HG03159 (cell line): ENCODE measurements at regions not wholly inside any gene's neighbourhood (a gene's known extent, or its start where the extent isn't known, plus 50 kb on each side); places are given as distances from the start of the nearest gene placed in this dataset.
"Not testable (repeated sequence)": the region's sequence is repeated elsewhere in the genome, so short reads cannot be mapped to it uniquely, and the experiment has no call there.

Experiments used
- ATAC-seq: cut with Tn5 transposase; IDR thresholded peaks from one replicate; pipeline ENCODE4 v1.9.1; 2021; ENCODE audit warnings: mild to moderate bottlenecking, moderate library complexity; ENCODE audit not compliant: unreplicated experiment

DNA sequence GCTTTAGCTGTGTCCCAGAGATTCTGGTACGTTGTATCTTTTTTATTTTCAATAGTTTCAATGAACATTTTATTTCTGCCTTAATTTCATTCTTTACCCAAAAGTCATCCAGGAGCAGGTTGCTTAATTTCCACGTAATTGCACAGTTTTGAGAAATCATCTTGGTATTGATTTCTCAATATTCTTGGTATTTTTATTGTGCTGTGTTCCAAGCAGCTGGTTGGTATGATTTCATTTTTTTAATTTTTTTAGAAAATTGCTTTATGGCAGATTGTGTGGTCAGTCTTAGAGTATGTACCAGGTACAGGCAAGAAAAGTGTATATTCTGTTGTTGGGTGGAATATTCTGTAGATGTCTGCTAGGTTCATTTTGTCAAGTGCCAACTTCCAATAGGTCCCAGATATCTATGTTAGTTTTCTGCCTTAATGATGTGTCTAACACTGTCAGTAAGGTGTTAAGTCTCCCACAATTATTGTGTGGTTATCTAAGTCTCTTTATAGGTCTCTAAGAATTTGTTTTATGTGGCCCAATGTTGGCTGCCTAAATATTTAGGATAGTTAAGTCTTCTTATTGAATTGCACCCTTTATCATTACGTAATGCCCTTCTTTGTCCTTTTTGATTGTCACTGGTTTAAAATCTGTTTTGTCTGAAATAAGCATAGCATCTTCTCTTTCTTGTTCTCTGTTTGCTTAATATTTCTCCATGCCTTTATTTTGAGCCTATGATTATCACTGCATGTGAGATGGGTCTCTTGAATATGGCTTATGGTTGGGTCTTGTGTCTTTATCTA is 366.9 kb upstream of the IRAK1BP1 start:
- ATAC-seq: no peak

DNA sequence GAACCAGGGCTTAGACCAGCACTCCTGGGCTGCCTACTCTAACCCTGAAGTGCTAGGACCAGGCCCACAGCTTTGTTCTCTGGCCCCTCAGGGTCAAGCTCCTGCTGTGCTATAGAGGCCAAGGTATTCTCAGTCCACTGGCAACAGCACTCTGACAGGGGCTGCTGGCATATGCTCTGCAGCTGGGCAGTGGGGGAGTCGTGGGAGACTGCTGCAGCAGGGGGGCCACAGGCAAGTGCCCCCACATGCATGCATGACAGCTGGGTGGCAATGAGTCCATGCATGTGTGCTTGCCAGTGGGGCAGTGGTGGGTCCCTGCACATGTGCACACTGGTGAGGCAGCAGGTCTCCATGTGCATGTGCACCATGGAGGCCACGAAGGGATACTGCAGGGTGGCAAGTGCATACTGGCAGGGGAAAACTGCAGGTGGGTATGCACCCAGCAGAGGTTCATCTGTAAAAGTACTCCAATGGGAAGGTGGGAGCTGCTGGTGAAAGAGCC is 364.9 kb upstream of the IRAK1BP1 start:
- no peak for ATAC-seq

DNA sequence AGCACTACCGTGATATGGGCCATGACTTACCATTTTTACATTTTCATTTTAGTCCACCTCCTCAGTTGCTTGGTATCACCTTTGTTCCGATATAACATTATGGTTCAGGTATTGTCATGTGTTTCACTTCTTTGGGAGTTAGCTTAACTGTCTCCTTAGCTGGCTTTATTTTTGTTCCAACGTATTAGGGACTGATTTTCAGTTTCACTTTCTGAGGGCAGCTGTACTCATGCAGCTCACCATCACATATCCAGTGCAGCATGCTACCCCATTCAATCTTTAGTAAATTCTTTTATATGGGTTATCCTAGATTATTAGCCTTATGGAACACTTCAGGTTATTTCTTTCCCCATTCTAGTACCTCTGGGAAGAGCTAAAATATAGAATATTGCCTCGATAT is 362.2 kb upstream of the IRAK1BP1 start:
- no peak for ATAC-seq

DNA sequence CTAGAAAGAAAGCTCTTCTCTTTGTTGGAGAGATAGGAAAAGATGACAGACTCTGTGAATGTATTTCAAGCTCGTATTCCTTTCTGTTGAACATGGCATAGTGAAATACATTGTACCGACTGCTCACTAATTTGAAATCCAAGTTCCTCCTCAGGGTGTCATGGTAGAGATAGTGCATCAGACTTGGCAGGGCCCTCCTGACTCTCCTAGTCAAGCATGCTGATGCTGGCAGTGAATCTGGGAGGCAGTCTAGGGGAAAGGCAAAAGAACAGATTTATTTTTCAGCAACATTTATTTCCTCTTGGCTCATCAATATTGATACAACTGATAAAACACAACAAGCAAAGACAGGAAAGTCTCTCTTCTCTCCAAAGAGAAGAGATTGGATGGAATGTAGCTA is 356.3 kb upstream of the IRAK1BP1 start:
- ATAC-seq: no peak

DNA sequence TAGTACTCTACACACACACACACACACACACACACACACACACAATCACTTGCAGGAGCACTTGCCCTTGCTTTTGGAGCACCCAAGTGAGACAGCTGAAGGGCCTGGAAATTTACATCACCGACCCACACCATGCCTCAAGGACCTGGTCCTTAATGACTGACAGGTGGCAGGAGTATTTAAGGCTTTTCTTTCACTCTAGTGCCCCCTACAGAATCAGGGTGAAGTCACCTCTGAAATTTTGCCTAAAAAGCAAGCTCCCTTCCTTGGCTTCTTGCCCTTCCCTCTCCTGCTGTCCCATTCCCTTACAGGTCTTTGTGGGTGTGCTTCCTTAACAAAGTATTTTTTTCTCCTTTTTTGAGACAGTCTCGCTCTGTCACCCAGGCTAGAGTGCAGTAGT is 353.5 kb upstream of the IRAK1BP1 start:
- no peak for ATAC-seq

DNA sequence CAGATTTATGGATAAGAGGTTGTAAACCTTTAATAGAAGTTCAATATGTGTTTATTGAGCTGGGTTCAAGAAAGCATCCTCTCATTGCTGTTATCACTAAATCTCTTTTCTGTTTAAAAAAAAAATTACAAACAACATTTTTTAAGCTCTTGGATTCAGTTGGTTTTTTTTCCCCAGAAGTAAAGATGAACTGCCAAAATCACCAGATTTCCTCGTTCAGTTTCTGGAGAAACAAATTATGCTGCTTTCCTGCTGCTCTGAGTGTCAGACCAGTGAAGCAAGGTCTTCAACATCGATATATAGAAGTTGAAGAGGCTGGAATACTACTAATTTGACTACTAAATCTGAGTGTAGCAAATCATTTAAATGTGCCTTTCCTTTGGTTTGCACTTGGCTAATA is 352.1 kb upstream of the IRAK1BP1 start:
- ATAC-seq: no peak

DNA sequence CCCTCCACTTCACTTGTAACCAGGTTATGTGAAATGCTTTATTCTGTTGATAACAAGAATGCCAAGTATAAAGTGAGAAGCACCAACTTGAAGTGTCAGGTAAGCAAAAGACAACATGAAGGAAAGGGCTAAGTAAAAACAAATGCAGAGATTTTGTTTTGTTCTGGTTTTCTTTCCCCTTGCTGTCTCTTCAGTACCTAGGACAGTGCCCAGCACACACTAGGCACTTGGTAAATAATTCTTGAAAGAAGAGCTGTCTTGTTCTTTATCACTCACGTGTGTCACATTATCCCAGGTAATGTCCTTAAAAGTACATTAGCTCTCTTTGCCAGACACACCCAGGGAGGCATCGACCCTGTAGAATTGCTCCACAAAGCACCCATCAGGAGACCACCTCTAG is 350.0 kb upstream of the IRAK1BP1 start:
- ATAC-seq: no peak

DNA sequence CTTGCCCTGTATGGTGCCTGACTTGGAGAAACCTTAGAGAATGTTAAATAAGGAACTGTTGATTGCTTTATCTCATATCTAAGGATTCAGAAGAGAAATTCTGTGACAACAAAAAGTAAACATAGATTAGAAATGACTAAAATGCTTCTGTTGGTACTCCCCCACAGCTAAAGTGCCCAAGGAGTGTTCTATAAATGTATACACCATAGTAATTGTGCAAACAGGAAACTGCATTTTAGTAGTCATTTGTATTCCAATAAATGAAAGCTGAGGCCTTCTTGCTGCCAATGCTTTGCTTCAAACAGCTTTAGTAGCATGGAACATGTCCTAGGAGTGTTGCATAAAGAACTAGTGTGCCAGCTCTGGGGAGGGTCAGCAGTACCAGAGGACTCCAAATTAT is 343.7 kb upstream of the IRAK1BP1 start:
- ATAC-seq: no peak

DNA sequence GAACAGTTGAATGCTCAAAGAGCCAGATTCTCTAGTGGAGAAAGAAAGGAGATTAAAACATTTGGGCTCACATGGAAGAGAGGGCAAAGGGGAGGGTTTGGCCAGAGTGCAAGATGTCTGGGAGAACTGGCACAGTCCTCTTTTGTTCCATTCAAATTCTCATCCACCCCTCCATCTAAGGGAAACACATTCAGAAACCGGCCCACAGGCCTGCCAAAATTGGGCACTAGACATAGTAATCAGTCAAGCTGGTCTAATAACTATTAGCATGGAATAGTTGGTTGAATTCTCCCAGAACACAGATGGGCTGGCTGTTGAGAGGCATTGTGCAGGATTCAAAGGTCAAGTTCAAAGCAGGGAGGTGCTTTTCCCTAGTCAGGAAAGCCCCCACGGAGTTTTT is 341.4 kb upstream of the IRAK1BP1 start:
- no peak for ATAC-seq

DNA sequence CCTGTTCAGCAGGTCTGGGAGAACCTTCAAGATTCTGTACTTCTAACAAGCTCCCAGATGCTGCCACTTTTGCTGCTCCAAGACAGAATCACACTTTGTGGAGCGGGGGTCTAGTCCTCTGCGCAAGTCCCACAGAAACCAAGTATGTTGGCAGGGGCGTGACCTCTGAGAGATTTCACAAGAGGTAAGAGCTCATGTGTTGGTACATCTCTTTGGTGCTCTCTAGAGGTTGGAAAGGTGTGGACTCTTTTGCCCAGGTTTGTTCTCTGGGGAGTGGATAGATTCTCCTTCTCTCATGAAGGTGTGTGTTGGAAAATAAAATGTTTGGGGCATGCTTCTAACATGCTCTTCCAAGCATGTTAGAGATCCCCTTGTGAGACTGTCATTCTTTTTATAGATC is 340.9 kb upstream of the IRAK1BP1 start:
- no peak for ATAC-seq

DNA sequence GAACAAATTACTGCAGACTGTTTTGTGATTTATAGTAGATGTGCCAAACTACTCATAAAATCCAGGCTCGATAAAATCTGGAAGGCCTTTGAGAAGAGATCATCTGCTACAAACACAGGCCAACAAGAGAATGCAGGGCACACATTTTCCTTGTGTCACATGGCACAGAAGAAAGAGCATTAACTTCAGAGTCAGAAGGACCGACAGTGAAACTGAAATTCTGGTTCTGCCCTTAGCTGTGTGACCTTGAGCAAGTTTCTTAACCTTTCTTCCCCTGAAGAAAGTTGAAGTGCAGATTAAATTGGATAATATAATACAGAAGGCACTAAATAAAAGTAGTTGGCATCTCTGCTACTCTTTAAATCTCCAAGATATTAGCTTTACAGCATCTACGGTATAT is 338.4 kb upstream of the IRAK1BP1 start:
- no peak for ATAC-seq

DNA sequence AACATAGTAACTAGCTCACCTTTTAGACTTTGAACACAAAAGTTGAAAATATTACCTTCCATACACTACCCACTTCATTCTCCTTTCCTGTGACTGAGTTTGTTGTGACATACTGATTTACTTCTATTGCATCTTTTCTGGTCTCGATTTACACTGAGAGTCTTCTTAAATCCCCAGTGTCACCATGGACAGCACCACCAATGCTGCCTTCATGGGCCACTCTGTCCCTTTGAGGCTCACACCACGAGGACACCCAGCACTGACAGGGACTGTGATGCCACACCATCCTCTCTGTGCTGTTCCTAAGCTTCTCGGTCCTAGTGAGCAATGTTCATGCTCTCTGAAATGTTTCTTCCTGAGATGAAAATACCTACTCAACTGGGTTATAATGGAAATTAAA is 337.1 kb upstream of the IRAK1BP1 start:
- ATAC-seq: no peak

DNA sequence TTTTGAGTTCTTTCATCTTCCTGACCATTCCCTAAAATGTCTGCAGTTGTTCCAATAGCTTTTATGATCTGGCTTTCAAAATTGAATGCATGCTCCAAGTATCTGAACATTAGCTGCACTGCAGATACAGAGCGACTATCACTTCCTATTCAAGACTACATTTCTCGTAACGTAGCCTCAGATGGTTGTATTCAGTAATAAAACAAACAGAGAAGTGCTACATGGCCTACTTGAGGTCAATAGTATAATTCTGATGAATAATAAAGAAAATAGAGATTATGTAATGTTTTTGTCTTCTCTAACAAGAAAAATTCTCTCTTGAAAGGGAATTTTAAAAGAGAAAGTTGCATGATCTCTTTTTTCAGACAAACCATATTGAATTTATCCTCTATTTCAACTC is 333.9 kb upstream of the IRAK1BP1 start:
- no peak for ATAC-seq

DNA sequence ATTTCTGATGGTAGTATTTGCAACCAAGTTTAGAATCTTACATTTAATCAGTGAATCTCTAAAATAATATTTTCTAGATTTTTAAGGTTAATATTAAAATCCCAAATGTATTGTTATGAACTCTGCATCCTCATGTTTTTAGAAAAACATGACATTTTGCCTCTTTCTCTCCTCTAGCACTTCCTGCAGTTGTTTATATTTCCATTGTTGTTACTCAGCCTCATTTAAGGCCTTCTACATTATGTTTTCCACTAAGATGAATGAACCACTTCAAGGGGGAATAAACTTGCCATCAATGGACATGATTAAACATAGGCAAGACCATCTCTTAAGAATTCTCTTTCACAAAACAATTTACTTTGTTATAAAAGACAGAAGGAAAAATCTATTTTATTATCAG is 333.5 kb upstream of the IRAK1BP1 start:
- no peak for ATAC-seq

DNA sequence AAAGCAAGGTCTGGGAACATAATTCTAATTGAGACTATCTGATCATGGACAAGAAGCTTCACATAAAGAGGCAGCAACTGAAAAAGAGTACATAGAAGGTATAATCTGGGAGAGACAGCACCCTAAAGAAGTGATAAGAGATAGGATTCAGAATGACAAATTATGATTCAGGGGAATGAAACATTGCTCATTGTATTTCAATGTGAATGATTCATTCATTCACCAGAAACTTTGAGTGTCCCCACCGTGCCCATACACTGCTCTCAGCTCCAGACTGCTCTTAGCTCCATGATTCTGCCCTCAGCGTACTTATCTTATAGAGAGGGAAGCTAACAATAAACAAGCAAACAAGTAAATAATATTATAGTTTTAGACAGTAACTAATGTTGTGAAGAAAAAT is 329.3 kb upstream of the IRAK1BP1 start:
- no peak for ATAC-seq

DNA sequence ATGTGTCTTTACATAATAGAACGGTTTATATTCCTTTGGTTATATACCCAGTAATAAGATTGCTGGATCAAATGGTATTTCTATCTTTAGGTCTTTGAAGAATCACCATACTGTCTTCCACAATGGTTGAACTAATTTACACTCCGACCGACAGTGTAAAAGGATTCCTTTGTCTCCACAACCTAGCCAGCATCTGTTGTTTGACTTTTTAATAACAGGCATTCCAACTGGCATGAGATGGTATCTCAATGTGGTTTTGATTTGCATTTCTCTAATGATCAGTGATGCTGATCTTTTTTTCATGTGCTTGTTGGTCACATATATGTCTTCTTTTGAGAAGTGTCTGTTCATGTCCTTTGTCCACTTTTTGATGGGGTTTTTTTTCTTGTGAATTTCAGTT is 319.7 kb upstream of the IRAK1BP1 start:
- not testable (repeated sequence) for ATAC-seq

DNA sequence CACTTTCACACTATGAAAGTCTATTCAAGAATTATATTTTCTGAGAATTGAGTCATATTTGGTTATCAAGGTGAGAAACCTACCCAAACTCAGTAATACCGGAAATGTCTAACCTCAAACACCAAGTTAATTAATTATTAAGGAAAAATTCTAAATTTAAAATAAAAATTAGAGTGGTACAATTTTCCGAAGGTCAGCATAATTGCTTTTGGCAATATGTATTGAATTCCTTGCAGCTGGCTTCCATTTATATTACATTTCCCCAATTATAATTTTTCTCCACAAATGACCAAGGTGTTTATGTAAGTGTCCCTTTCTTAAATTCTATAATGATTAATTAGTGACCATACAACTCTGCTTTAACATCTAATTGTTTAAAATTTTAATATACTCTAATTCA is 316.0 kb upstream of the IRAK1BP1 start:
- no peak for ATAC-seq

DNA sequence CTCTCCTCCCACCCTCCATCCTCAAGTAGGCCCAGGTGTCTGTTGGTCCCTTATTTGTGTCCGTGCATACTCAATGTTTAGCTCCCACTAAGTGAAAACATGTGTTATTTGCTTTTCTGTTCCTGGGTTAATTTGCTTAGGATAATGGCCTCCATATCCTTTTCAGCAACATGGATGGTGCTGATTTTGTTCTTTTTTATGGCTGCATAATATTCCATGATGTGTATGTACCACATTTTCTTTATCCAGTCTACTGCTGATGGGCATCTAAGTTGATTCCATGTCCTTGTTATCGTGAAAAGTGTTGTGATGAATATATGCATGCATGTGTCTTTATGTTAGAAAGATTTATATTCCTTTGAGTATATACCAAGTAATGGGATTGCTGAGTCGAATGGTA is 314.9 kb upstream of the IRAK1BP1 start:
- no peak for ATAC-seq

DNA sequence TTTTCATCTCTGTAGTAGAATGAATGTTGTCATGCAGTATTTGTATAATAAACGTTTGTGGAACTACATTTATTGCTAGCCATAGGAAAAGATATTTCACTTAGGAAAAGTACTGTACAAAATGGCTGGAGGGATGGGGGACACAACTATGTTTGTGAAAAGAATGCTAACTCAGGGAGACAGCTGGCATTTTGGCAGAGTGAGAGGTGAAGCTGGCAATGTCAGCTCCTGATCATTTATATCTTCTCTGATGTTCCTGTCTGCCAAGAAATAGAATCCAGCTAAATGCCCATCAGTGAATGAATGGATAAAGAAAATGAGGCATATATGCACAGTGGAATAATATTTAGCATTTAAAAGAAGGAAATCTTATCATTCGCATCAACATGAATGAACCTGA is 313.0 kb upstream of the IRAK1BP1 start:
- no peak for ATAC-seq

DNA sequence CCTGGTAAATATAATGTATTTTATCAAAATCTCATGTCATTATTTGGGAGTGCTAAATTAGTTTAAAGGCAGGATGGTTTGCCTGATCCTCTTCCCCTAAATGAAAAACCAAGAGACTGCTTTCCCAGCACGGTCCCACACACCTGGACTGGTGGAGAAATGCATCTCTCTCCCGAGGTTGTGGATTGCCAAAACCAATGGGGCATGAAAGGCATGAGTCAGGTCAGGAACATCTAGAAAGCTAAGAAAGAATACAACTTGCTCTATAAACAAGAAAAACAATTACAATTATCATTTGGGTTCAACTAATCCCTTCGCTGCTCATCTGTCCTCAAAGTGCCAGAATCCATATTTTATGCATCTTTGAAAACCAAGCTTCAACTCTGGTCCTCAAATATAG is 308.3 kb upstream of the IRAK1BP1 start:
- ATAC-seq: no peak

DNA sequence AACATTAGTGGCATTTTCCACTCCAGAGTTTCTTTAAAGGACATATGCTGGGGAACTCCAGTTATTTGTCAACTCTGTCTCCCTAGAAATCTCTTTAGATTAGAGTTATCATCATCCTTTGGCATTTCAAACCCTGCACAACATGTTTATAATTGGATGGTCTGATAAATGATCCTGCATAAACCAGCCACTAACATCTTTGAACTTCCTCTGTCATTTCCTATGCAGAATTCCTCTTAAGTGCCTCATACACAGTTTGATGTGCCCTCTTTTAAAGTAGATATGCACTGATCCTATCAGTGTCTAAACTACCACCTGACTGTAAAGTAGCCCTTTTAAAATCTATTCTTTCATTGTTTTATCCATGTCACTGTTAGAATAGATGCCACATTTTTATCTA is 306.3 kb upstream of the IRAK1BP1 start:
- no peak for ATAC-seq

DNA sequence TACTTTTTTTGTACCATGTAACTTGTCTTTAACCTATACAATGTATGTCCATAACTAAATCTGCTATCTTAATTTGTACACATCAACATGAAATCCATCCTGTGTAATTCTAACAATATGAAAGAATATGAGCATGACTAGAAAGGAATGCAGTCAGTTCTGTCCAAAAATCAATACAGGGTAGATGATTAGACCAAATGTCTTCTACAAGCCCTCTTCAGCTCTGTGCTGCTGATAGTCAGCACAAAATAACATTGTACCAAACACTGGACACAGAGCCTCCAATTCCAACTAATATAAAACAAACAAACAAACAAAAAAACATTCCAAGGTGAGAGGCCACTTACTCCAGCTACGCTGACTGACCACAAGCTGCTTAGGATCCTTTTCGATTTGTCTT is 301.4 kb upstream of the IRAK1BP1 start:
- ATAC-seq: no peak

DNA sequence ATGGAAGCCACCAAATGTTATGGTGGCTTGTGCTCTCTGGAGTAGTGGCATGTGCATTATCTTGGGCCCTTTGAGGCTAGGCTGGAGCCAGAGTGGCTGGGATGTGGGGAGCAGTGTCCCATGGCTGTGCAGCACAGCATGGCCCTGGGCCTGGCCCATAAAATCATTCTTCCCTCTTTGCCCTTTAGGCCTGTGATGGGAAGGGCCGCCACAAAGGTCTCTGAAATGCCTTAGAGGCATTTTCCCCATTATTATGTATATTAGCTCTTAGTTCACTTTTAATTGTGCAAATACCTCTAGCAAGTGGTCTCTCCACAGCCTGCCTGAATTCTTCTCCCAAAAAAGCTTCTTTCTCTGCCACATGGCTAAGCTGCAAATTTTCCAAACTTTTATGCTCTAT is 297.3 kb upstream of the IRAK1BP1 start:
- ATAC-seq: no peak
